Tibial nerve (tissue), 4 donors: ENCODE measurements at regions not wholly inside any gene's neighbourhood (a gene's known extent, or its start where the extent isn't known, plus 50 kb on each side); places are given as distances from the start of the nearest gene placed in this dataset.

ENCODE experiments used
- DNase-seq, 2 donors: peaks; one replicate each; pipeline ENCODE4 v3.0.0-alpha.2; 2019; ENCODE audit warnings: low spot score in 2 of 2
- H3K27ac ChIP-seq, 4 donors: fragments of 200-600 bp; sonication (generic) in 3 of 4; one replicate each; pipeline ENCODE4 v1.5.1; 2017 to 2019; ENCODE audit warnings: mild to moderate bottlenecking in 1 of 4
- H3K27me3 ChIP-seq, 2 donors: fragments of 200-600 bp; sonication (generic) in 1 of 2; one replicate each; pipeline versions ENCODE4 v1.5.1 to v1.6.0; 2017 to 2019
- H3K36me3 ChIP-seq, 3 donors: fragments of 200-600 bp; sonication (generic); one replicate each; pipeline ENCODE4 v1.5.1; 2018 to 2019
- H3K4me1 ChIP-seq, 4 donors: fragments of 200-600 bp; sonication (generic) in 3 of 4; one replicate each; pipeline ENCODE4 v1.5.1; 2017 to 2019
- H3K4me3 ChIP-seq, 4 donors: fragments of 200-600 bp; sonication (generic) in 3 of 4; one replicate each; pipeline ENCODE4 v1.5.1; 2017 to 2019; ENCODE audit warnings: mild to moderate bottlenecking in 1 of 4, moderate library complexity in 1 of 4
- H3K9me3 ChIP-seq, 4 donors: fragments of 200-600 bp; sonication (generic) in 3 of 4; one replicate each; pipeline ENCODE4 v1.5.1; 2017 to 2019
- CTCF ChIP-seq, 5 experiments: fragments of 200-600 bp in 3 of 5; fragments of 450-650 bp in 2 of 5; sonication (generic) in 3 of 5; IDR thresholded peaks; one replicate each; pipeline ENCODE4 v1.5.1; 2016 to 2019; ENCODE audit warnings: antibody characterized with exemption in 5 of 5, mild to moderate bottlenecking in 3 of 5, moderate library complexity in 2 of 5
- EP300 ChIP-seq, 2 donors: sonication (generic); formaldehyde crosslinking; IDR thresholded peaks; one replicate each; pipeline ENCODE4 v1.6.1; 2017; ENCODE audit warnings: antibody characterized with exemption in 2 of 2, mild to moderate bottlenecking in 1 of 2
- POLR2A ChIP-seq, 2 donors: fragments of 450-650 bp; IDR thresholded peaks; one replicate each; pipeline ENCODE4 v1.6.1; 2017; ENCODE audit warnings: antibody characterized with exemption in 2 of 2, mild to moderate bottlenecking in 2 of 2, moderate library complexity in 2 of 2
- WGBS, 2 donors: methylation state at CpG; one replicate each; pipeline ENCODE4 v1.1.5; 2018; 5-methylcytosine and 5-hydroxymethylcytosine counted together

- no peaks in the 10 kb centered on the region for H3K27me3 ChIP-seq
- no peaks in the 10 kb centered on the region for H3K4me1 ChIP-seq
- no peak for DNase-seq
- H3K4me3 ChIP-seq = no peak overlapping the region
- TF ChIP-seq EP300 (IDR thresholded peaks at IDR 0.05) = no peak
- no peak for TF ChIP-seq POLR2A (IDR thresholded peaks at IDR 0.05)
- TF ChIP-seq CTCF (IDR thresholded peaks at IDR 0.05) = no peak
- H3K36me3 ChIP-seq = no peaks in the 10 kb centered on the region
- no peak overlapping the region for H3K27ac ChIP-seq
- WGBS, 2 donors = 71 to 76% methylated on average over 6 of the region's 6 CpGs
- H3K9me3 ChIP-seq = no peaks in the 10 kb centered on the region
Measured at GRCh38 chr18:24831081-24831480, 370.6 kb downstream of the HRH4 start.

GRCh38 chr18:24831871-24832665 is 371.6 kb downstream of the HRH4 start:
- 37 to 39% methylated on average over 11 of the region's 11 CpGs for WGBS, 2 donors

GRCh38 chr18:24835751-24836150 is 375.3 kb downstream of the HRH4 start:
- H3K36me3 ChIP-seq = no peaks in the 10 kb centered on the region
- no peak for DNase-seq
- no peak for TF ChIP-seq CTCF (IDR thresholded peaks at IDR 0.05)
- TF ChIP-seq EP300 (IDR thresholded peaks at IDR 0.05) = no peak
- no peaks in the 10 kb centered on the region for H3K4me1 ChIP-seq
- H3K9me3 ChIP-seq = no peaks in the 10 kb centered on the region
- no peak overlapping the region for H3K27ac ChIP-seq
- no peaks in the 10 kb centered on the region for H3K27me3 ChIP-seq
- H3K4me3 ChIP-seq = no peak overlapping the region
- 100% methylated on average over 1 of the region's 1 CpG for WGBS, 2 donors

More at GRCh38 chr18:24831871-24832665, 371.6 kb downstream of the HRH4 start:
- Histone ChIP-seq H3K4me3 (no peak overlapping the region), H3K4me1 (no peaks in the 10 kb centered on the region), H3K27me3 (no peaks in the 10 kb centered on the region), H3K27ac (no peak overlapping the region), H3K9me3 (no peaks in the 10 kb centered on the region), H3K36me3 (no peaks in the 10 kb centered on the region)
- DNase-seq = no peak
- TF ChIP-seq CTCF (IDR thresholded peaks at IDR 0.05) (no peak), EP300 (IDR thresholded peaks at IDR 0.05) (no peak), POLR2A (IDR thresholded peaks at IDR 0.05) (no peak)

- 21 to 26% methylated on average over 3 of the region's 3 CpGs for WGBS, 2 donors
- H3K4me3 ChIP-seq = no peak overlapping the region
- no peaks in the 10 kb centered on the region for H3K27me3 ChIP-seq
- DNase-seq = no peak
- H3K4me1 ChIP-seq = no peaks in the 10 kb centered on the region
- no peaks in the 10 kb centered on the region for H3K36me3 ChIP-seq
- H3K27ac ChIP-seq = no peak overlapping the region
- no peaks in the 10 kb centered on the region for H3K9me3 ChIP-seq
- TF ChIP-seq EP300 (IDR thresholded peaks at IDR 0.05) = no peak
- TF ChIP-seq POLR2A (IDR thresholded peaks at IDR 0.05) = no peak
- no peak for TF ChIP-seq CTCF (IDR thresholded peaks at IDR 0.05)
Measured at GRCh38 chr18:24837066-24837465, 376.6 kb downstream of the HRH4 start.

- Histone ChIP-seq H3K4me3 (no peak overlapping the region), H3K9me3 (no peaks in the 10 kb centered on the region), H3K4me1 (no peaks in the 10 kb centered on the region), H3K27ac (no peak overlapping the region), H3K36me3 (no peaks in the 10 kb centered on the region), H3K27me3 (no peaks in the 10 kb centered on the region)
- DNase-seq = no peak
- 80 to 93% methylated on average over 3 of the region's 3 CpGs for WGBS, 2 donors
- TF ChIP-seq POLR2A (IDR thresholded peaks at IDR 0.05) (no peak), CTCF (IDR thresholded peaks at IDR 0.05) (no peak), EP300 (IDR thresholded peaks at IDR 0.05) (no peak)
Measured at GRCh38 chr18:24840051-24840450, 379.6 kb downstream of the HRH4 start.
